ENCODE measurements at regions not wholly inside any gene's neighbourhood (a gene's known extent, or its start where the extent isn't known, plus 50 kb on each side); places are given as distances from the start of the nearest gene placed in this dataset.
A peak's percentile ranks its signal among the peaks of the same experiment; 100 is the strongest.
"Not testable (repeated sequence)": the region's sequence is repeated elsewhere in the genome, so short reads cannot be mapped to it uniquely, and the experiment has no call there.

GRCh38 chr16:61002479-61003204 lies 1033.6 kb downstream of the CDH8 start:
- DNase-seq (ENCODE audit: low read depth) = no peak

GRCh38 chr16:60991886-60992285 lies 1044.4 kb downstream of the CDH8 start:
- DNase-seq (ENCODE audit: low read depth) = no peak

GRCh38 chr16:60989592-60989991 lies 1046.6 kb downstream of the CDH8 start:
- peak; percentile 34 for DNase-seq (ENCODE audit: low read depth)

GRCh38 chr16:60979119-60979518 lies 1057.1 kb downstream of the CDH8 start:
- DNase-seq (ENCODE audit: low read depth) = no peak

GRCh38 chr16:60949800-60950199 lies 1086.4 kb downstream of the CDH8 start:
- peak; percentile 2 for DNase-seq (ENCODE audit: low read depth)

GRCh38 chr16:60945225-60945624 lies 1091.0 kb downstream of the CDH8 start:
- peak; percentile 16 for DNase-seq (ENCODE audit: low read depth)

- DNase-seq (ENCODE audit: low read depth) = not testable (repeated sequence)
These were observed 1100.0 kb downstream of the CDH8 start for GRCh38 chr16:60936189-60936588.

- DNase-seq (ENCODE audit: low read depth) = no peak
These were observed 1103.6 kb downstream of the CDH8 start for GRCh38 chr16:60932600-60932999.

GRCh38 chr16:60930291-60930690 lies 1105.9 kb downstream of the CDH8 start:
- DNase-seq (ENCODE audit: low read depth) = no peak

GRCh38 chr16:60922920-60923319 lies 1113.3 kb downstream of the CDH8 start:
- no peak for DNase-seq (ENCODE audit: low read depth)

GRCh38 chr16:60914334-60914733 lies 1121.9 kb downstream of the CDH8 start:
- no peak for DNase-seq (ENCODE audit: low read depth)

GRCh38 chr16:60907645-60908044 lies 1128.6 kb downstream of the CDH8 start:
- no peak for DNase-seq (ENCODE audit: low read depth)

- peak; percentile 65 for DNase-seq (ENCODE audit: low read depth)
These were observed 1130.4 kb downstream of the CDH8 start for GRCh38 chr16:60905811-60906210.

- DNase-seq (ENCODE audit: low read depth) = no peak
These were observed 1134.1 kb downstream of the CDH8 start for GRCh38 chr16:60902114-60902513.

- DNase-seq (ENCODE audit: low read depth) = no peak
These were observed 1153.4 kb downstream of the CDH8 start for GRCh38 chr16:60882816-60883215.

GRCh38 chr16:60852635-60853034 lies 1183.6 kb downstream of the CDH8 start:
- no peak for DNase-seq (ENCODE audit: low read depth)

GRCh38 chr16:60821661-60822060 lies 1214.6 kb downstream of the CDH8 start:
- no peak for DNase-seq (ENCODE audit: low read depth)

GRCh38 chr16:60820361-60820760 lies 1215.9 kb downstream of the CDH8 start:
- DNase-seq (ENCODE audit: low read depth) = no peak

- no peak for DNase-seq (ENCODE audit: low read depth)
These were observed 1217.8 kb downstream of the CDH8 start for GRCh38 chr16:60818465-60818864.

- peak; percentile 1 for DNase-seq (ENCODE audit: low read depth)
These were observed 1219.8 kb downstream of the CDH8 start for GRCh38 chr16:60816461-60816860.

- DNase-seq (ENCODE audit: low read depth) = no peak
These were observed 1220.4 kb downstream of the CDH8 start for GRCh38 chr16:60815865-60816264.

- no peak for DNase-seq (ENCODE audit: low read depth)
These were observed 1221.2 kb downstream of the CDH8 start for GRCh38 chr16:60815033-60815432.

GRCh38 chr16:60811657-60812056 lies 1224.6 kb downstream of the CDH8 start:
- peak; percentile 15 for DNase-seq (ENCODE audit: low read depth)

GRCh38 chr16:60811051-60811608 lies 1225.1 kb downstream of the CDH8 start:
- peak; percentile 28 for DNase-seq (ENCODE audit: low read depth)

Measured in M059J (cell line).